Breast epithelium (tissue), 3 donors: ENCODE measurements at regions not wholly inside any gene's neighbourhood (a gene's known extent, or its start where the extent isn't known, plus 50 kb on each side); places are given as distances from the start of the nearest gene placed in this dataset.

Experiments used
- CTCF ChIP-seq, 3 donors: fragments of 450-650 bp; IDR thresholded peaks; one replicate each; pipeline ENCODE4 v1.5.1; 2016 to 2017; ENCODE audit warnings: antibody characterized with exemption in 3 of 3, mild to moderate bottlenecking in 3 of 3, moderate library complexity in 3 of 3
- POLR2A ChIP-seq: fragments of 450-650 bp; IDR thresholded peaks from one replicate; pipeline ENCODE4 v1.6.1; 2016; ENCODE audit warnings: antibody characterized with exemption, mild to moderate bottlenecking, moderate library complexity
- POLR2AphosphoS5 ChIP-seq, 3 donors: sonication (generic); formaldehyde crosslinking; IDR thresholded peaks; one replicate each; pipeline ENCODE4 v1.6.1; 2017; ENCODE audit warnings: antibody characterized with exemption in 3 of 3

- TF ChIP-seq CTCF (IDR thresholded peaks at IDR 0.05) (no peak), POLR2AphosphoS5 (IDR thresholded peaks at IDR 0.05) (no peak), POLR2A (no peak)
Measured at GRCh38 chr3:59245300-59245858, 195.6 kb upstream of the CFAP20DC start.
